ENCODE measurements at regions not wholly inside any gene's neighbourhood (a gene's known extent, or its start where the extent isn't known, plus 50 kb on each side); places are given as distances from the start of the nearest gene placed in this dataset.
"Not testable (repeated sequence)": the region's sequence is repeated elsewhere in the genome, so short reads cannot be mapped to it uniquely, and the experiment has no call there.

DNA sequence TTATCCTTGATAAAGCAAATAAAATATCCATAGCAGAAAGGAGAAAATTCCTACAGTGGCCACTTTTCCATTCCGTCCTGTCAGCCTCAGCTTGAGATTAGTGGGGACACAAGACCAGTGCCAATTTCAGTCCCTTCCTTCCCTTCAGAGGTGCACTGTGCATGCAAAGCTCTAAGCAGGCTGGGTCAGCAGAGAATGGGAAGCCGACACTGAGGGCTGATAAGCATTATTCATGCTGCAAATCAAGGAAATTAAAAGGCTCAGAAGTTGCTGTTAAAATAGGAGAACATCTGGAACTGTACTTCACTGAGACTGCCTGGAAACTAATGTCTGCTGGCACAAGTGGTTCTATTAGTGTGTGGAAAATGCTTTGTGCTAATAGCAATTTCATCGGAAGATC, 534.3 kb downstream of the ADCYAP1 start:
- ChIA-PET POLR2A (no interaction called here), CTCF (no interaction called here)
- no peak for DNase-seq (ENCODE audit: extremely low spot score)
- TF ChIP-seq FOXK2 (IDR thresholded peaks at IDR 0.05): no peak
- no peak for TF ChIP-seq ELF4 (IDR thresholded peaks at IDR 0.05)
- no peak for TF ChIP-seq HDGF (IDR thresholded peaks at IDR 0.05; ENCODE audit: borderline replicate concordance)
- TF ChIP-seq CTBP1 (IDR thresholded peaks at IDR 0.05; ENCODE audit: borderline replicate concordance): no peak
- no peak for TF ChIP-seq FOXM1 (IDR thresholded peaks at IDR 0.05; ENCODE audit: borderline replicate concordance)
- no peak for TF ChIP-seq SP1 (IDR thresholded peaks at IDR 0.05)
- TF ChIP-seq ZNF384 (IDR thresholded peaks at IDR 0.05): no peak
- no peak for TF ChIP-seq LEF1 (IDR thresholded peaks at IDR 0.05; ENCODE audit: borderline replicate concordance)
- TF ChIP-seq L3MBTL2 (conservative IDR thresholded peaks at IDR 0.05): no peak
- no peak for TF ChIP-seq TARDBP (IDR thresholded peaks at IDR 0.05)
- no peak for TF ChIP-seq NFRKB (IDR thresholded peaks at IDR 0.05)
- TF ChIP-seq SUZ12 (IDR thresholded peaks at IDR 0.05): no peak
- no peak for TF ChIP-seq PKNOX1 (IDR thresholded peaks at IDR 0.05)
- TF ChIP-seq ARNT (IDR thresholded peaks at IDR 0.05): no peak
- TF ChIP-seq FOXA1 (IDR thresholded peaks at IDR 0.05): no peak
- no peak for TF ChIP-seq BHLHE40 (IDR thresholded peaks at IDR 0.05; ENCODE audit: borderline replicate concordance)

DNA sequence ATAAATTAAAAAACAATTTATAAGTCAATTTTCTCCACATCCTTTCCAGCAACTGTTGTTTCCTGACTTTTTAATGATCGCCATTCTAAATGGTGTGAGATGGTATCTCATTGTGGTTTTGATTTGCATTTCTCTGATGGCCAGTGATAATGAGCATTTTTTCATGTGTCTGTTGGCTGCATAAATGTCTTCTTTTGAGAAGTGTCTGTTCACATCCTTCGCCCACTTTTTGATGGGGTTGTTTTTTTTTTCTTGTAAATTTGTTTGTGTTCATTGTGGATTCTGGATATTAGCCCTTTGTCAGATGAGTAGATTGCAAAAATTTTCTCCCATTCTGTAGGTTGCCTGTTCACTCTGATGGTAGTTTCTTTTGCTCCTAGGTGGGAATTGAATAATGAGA, 539.4 kb downstream of the ADCYAP1 start:
- POLR2A ChIA-PET; CTCF ChIA-PET; DNase-seq (ENCODE audit: extremely low spot score): not testable (repeated sequence)

DNA sequence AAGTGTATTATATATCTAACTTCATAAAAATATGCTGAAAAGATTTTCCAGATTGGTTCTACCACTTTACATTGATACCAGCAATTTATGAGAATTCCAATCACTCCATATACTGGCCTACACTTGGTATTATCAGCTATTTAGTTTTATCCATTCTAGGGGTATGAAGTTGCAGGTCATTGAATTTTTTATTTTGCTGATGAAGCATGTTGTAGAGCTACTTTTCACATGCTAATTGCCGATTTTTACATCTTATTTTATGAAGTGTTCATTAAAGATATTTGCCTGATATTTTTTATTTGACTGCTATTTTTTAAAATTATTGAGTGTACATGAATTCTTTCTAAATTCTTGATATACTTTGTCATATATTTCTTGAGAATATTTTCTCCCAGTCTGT, 542.1 kb downstream of the ADCYAP1 start:
- POLR2A ChIA-PET: no interaction called here
- DNase-seq (ENCODE audit: extremely low spot score): no peak
- CTCF ChIA-PET: no interaction called here
- no peak for TF ChIP-seq L3MBTL2 (conservative IDR thresholded peaks at IDR 0.05)
- no peak for TF ChIP-seq FOXK2 (IDR thresholded peaks at IDR 0.05)
- TF ChIP-seq PKNOX1 (IDR thresholded peaks at IDR 0.05): no peak
- no peak for TF ChIP-seq SP1 (IDR thresholded peaks at IDR 0.05)
- TF ChIP-seq FOXM1 (IDR thresholded peaks at IDR 0.05; ENCODE audit: borderline replicate concordance): no peak
- no peak for TF ChIP-seq TARDBP (IDR thresholded peaks at IDR 0.05)
- no peak for TF ChIP-seq ARNT (IDR thresholded peaks at IDR 0.05)
- TF ChIP-seq HDGF (IDR thresholded peaks at IDR 0.05; ENCODE audit: borderline replicate concordance): no peak
- TF ChIP-seq ELF4 (IDR thresholded peaks at IDR 0.05): no peak
- TF ChIP-seq LEF1 (IDR thresholded peaks at IDR 0.05; ENCODE audit: borderline replicate concordance): no peak
- TF ChIP-seq BHLHE40 (IDR thresholded peaks at IDR 0.05; ENCODE audit: borderline replicate concordance): no peak
- TF ChIP-seq SUZ12 (IDR thresholded peaks at IDR 0.05): no peak
- TF ChIP-seq CTBP1 (IDR thresholded peaks at IDR 0.05; ENCODE audit: borderline replicate concordance): no peak
- no peak for TF ChIP-seq ZNF384 (IDR thresholded peaks at IDR 0.05)
- no peak for TF ChIP-seq NFRKB (IDR thresholded peaks at IDR 0.05)

GRCh38 chr18:1452821-1453220, 548.1 kb downstream of the ADCYAP1 start:
- POLR2A ChIA-PET: no interaction called here
- TF ChIP-seq FOXA1 (IDR thresholded peaks at IDR 0.05) (no peak), FOXK2 (IDR thresholded peaks at IDR 0.05) (no peak), TARDBP (IDR thresholded peaks at IDR 0.05) (no peak), BHLHE40 (IDR thresholded peaks at IDR 0.05; ENCODE audit: borderline replicate concordance) (no peak), ZNF384 (IDR thresholded peaks at IDR 0.05) (no peak), PKNOX1 (IDR thresholded peaks at IDR 0.05) (no peak), ELF4 (IDR thresholded peaks at IDR 0.05) (no peak), HDGF (IDR thresholded peaks at IDR 0.05; ENCODE audit: borderline replicate concordance) (no peak), CTBP1 (IDR thresholded peaks at IDR 0.05; ENCODE audit: borderline replicate concordance) (no peak), FOXM1 (IDR thresholded peaks at IDR 0.05; ENCODE audit: borderline replicate concordance) (no peak), SUZ12 (IDR thresholded peaks at IDR 0.05) (no peak), SP1 (IDR thresholded peaks at IDR 0.05) (no peak), ARNT (IDR thresholded peaks at IDR 0.05) (no peak), L3MBTL2 (conservative IDR thresholded peaks at IDR 0.05) (no peak), NFRKB (IDR thresholded peaks at IDR 0.05) (no peak), LEF1 (IDR thresholded peaks at IDR 0.05; ENCODE audit: borderline replicate concordance) (no peak)
- DNase-seq (ENCODE audit: extremely low spot score): no peak
- CTCF ChIA-PET: no interaction called here

DNA sequence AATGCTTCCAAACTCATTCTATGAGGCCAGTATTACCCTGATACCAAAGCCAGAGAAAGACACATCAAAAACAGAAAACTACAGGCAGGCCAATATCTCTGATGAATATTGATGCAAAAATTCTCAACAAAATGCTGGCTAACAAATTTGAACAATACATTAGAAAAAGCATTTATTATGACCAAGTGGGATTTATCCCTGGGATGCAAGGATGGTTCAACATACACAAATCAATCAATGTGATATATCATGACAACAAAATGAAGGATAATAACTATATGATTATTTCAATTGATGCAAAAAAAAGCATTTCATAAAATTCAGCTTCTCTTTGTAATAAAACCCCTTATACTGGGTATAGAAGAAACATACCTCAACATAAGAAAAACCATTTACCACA, 550.9 kb downstream of the ADCYAP1 start:
- CTCF ChIA-PET: no interaction called here
- TF ChIP-seq FOXA1 (IDR thresholded peaks at IDR 0.05): no peak
- no peak for TF ChIP-seq SUZ12 (IDR thresholded peaks at IDR 0.05)
- no peak for TF ChIP-seq ZNF384 (IDR thresholded peaks at IDR 0.05)
- no peak for TF ChIP-seq TARDBP (IDR thresholded peaks at IDR 0.05)
- no peak for TF ChIP-seq ELF4 (IDR thresholded peaks at IDR 0.05)
- TF ChIP-seq L3MBTL2 (conservative IDR thresholded peaks at IDR 0.05): no peak
- no peak for DNase-seq (ENCODE audit: extremely low spot score)
- POLR2A ChIA-PET: no interaction called here

DNA sequence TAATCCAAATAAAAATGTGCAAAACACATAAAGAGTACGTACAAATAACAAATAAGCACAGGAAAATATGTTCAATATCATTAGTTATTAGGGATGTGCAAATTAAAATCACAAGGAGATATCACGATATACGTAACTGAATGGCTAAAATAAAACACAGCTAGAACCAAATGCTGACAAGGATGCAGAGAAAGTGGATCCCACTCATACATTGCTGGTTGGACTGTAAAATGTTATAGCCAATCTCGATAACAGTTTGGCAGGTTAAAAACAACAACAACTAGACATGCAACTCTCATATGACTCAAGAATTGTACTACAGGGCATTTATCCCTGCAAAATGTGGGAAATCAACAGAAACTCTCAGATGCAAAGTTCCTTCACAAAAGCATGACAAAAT, 553.9 kb downstream of the ADCYAP1 start:
- ChIA-PET CTCF (no interaction called here), POLR2A (no interaction called here)
- no peak for TF ChIP-seq ZNF384 (IDR thresholded peaks at IDR 0.05)
- no peak for TF ChIP-seq TARDBP (IDR thresholded peaks at IDR 0.05)
- no peak for TF ChIP-seq FOXA1 (IDR thresholded peaks at IDR 0.05)
- TF ChIP-seq PKNOX1 (IDR thresholded peaks at IDR 0.05): no peak
- TF ChIP-seq FOXK2 (IDR thresholded peaks at IDR 0.05): no peak
- TF ChIP-seq BHLHE40 (IDR thresholded peaks at IDR 0.05; ENCODE audit: borderline replicate concordance): no peak
- no peak for TF ChIP-seq L3MBTL2 (conservative IDR thresholded peaks at IDR 0.05)
- TF ChIP-seq FOXM1 (IDR thresholded peaks at IDR 0.05; ENCODE audit: borderline replicate concordance): no peak
- TF ChIP-seq HDGF (IDR thresholded peaks at IDR 0.05; ENCODE audit: borderline replicate concordance): no peak
- no peak for TF ChIP-seq LEF1 (IDR thresholded peaks at IDR 0.05; ENCODE audit: borderline replicate concordance)
- no peak for TF ChIP-seq NFRKB (IDR thresholded peaks at IDR 0.05)
- TF ChIP-seq ELF4 (IDR thresholded peaks at IDR 0.05): no peak
- TF ChIP-seq SP1 (IDR thresholded peaks at IDR 0.05): no peak
- no peak for TF ChIP-seq ARNT (IDR thresholded peaks at IDR 0.05)
- no peak for DNase-seq (ENCODE audit: extremely low spot score)

All from HEK293T (cell line).